GM12864 (cell line): ENCODE measurements at regions not wholly inside any gene's neighbourhood (a gene's known extent, or its start where the extent isn't known, plus 50 kb on each side); places are given as distances from the start of the nearest gene placed in this dataset.
"Not testable (repeated sequence)": the region's sequence is repeated elsewhere in the genome, so short reads cannot be mapped to it uniquely, and the experiment has no call there.

Experiments used
- DNase-seq: peaks from one replicate; pipeline ENCODE4 v3.0.0-alpha.2; 2011; ENCODE audit warnings: low read depth
- H3K4me3 ChIP-seq: 2 replicates; pipeline ENCODE4 v1.5.1; 2011; ENCODE audit warnings: mild to moderate bottlenecking, low read depth, low read length, control low read depth
- CTCF ChIP-seq: IDR thresholded peaks from 2 replicates; pipeline ENCODE4 v1.5.1; 2011; ENCODE audit warnings: low read depth, mild to moderate bottlenecking, moderate library complexity, low read length, control low read depth, inconsistent platforms; ENCODE audit errors: missing control alignments

- TF ChIP-seq CTCF: no peak
- no peak for DNase-seq
- H3K4me3 ChIP-seq: no peak overlapping the region
Measured at GRCh38 chr5:25241981-25242380, 597.2 kb upstream of the CDH10 start.

DNA sequence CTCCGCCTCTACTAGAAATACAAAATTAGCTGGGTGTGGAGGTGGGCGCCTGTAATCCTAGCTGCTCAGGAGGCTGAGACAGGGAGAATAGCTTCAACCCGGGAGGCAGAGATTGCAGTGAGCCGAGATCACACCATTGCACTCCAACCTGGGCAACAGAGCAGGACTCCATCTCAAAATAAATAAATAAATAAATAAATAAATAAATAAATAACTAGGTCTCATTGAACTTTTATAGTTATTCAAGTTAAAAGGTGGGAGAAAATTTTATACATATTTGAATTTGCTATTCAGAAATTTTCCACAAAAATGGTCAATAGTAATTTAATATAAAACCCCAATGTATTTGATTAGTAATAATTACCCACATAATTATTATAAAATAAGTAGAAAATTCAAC is 593.9 kb upstream of the CDH10 start:
- not testable (repeated sequence) for DNase-seq, H3K4me3 ChIP-seq

DNA sequence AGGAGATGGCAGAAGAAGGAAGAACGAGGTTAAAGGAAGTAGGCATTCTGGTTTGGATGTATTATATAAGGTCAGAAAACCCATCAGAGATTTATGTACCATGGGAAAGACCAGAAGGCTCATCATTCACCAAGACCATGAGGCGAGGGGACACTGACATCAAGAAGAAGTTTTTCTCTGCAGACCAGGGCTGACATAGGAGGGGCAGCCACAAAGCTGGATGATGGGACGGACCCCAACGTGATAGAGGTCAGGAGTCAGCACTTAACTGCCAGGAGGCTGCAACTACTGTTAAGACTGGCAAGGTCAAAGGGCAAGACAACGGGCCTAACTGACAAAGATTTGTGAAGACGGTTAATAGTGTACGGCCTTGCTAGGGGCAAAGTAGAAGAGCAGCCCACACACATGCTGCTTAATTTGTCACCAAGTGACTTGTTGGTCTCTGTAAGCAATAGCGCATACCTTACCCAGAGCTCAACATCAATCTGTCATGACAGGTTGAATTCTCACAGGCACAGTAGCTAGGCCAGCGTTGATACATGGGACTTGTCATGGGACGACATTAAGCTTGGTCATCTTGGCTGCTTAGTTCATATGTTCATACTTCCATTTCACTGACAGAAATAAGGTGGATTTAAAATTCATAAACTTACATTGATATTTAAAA is 579.7 kb upstream of the CDH10 start:
- no peak for TF ChIP-seq CTCF
- DNase-seq: no peak
- H3K4me3 ChIP-seq: no peak overlapping the region

DNA sequence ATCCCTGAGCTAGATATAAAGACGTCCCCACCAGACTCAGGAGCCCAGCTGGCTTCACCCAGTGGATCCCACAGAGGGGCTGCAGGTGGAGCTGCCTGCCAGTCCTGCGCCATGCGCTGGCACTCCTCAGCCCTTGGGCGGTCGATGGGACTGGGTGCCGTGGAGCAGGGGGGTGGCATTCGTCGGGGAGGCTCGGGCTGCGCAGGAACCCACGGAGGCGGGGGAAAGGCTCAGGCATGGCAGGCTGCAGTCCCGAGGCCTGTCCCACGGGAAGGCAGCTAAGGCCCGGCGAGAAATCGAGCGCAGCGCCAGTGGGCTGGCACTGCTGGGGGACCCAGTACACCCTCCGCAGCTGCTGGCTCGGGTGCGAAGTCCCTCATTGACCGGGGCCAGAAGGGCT is 555.1 kb upstream of the CDH10 start:
- not testable (repeated sequence) for H3K4me3 ChIP-seq

DNA sequence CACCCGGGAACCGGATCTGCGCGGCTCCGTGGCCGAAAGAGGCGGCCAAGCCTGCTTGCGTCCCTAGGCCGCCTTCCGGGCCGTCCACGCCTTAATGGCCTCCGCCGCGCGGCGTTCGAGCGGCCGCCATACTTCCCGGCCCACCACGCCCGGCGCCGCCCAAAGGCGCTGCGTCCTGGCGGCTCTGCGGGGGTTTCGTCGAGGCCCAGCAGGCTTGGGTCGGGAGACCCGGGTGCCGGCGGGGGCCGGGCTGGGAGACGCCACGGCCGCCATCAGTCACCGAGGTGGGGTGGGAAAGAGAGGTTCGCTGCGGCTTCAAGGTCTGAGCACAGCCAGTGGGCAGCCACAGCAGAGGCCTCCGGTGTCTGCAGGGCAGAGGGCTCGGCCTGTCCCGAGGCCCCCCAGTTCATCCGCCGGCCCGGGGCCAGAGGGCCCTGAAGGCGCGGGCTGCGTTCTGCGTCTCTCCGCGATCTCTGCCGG is 545.8 kb upstream of the CDH10 start:
- no peak for TF ChIP-seq CTCF
- no peak for DNase-seq
- H3K4me3 ChIP-seq: no peak overlapping the region

More for the DNA sequence above, 555.1 kb upstream of the CDH10 start:
- not testable (repeated sequence) for DNase-seq

DNA sequence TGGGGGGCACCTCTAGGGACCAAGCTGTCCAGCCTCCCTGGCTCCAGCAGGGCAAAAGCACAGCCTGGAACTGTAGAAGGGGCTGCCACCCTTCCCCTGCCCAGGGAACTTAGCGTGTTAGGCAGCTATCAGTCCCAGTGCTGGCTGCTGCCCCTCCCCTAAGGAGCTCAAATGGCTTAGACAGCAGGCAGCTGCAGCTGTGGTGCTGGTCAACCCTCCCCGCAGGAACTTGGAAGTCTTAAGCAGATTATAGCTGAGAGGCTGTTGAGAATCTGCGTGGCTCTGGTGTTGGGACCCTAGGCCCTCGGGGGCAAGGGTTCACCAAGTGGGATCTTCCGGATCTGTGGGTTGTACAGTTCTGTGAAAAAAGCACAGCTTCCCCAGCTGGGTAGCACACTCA is 536.5 kb upstream of the CDH10 start:
- H3K4me3 ChIP-seq: no peak overlapping the region
- no peak for DNase-seq
- TF ChIP-seq CTCF: no peak

GRCh38 chr5:25162616-25163015 is 517.8 kb upstream of the CDH10 start:
- H3K4me3 ChIP-seq, DNase-seq: not testable (repeated sequence)

GRCh38 chr5:25160891-25161290 is 516.1 kb upstream of the CDH10 start:
- no peak overlapping the region for H3K4me3 ChIP-seq

More at GRCh38 chr5:25160891-25161290, 516.1 kb upstream of the CDH10 start:
- DNase-seq: no peak
- TF ChIP-seq CTCF: no peak
